ENCODE measurements at regions not wholly inside any gene's neighbourhood (a gene's known extent, or its start where the extent isn't known, plus 50 kb on each side); places are given as distances from the start of the nearest gene placed in this dataset.
"Not testable (repeated sequence)": the region's sequence is repeated elsewhere in the genome, so short reads cannot be mapped to it uniquely, and the experiment has no call there.

DNA sequence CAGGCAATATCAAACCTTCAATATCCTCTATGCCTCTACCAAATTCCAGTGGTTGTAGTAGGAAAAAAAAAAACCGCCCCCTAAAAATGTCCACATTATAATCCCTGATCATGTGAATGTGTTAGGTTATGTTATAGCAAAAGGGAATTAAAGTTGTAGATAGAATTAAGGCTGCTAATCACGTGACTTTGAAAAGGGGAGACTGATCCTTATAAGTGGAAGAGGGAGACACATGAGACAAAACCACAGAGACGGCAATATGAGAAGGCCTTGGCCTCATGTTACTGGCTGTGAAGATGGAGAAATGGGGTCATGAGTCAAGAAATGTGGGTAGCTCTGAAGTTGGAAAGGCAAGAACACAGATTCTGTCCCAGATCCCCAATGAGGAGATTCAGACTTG is 1711.3 kb downstream of the KHDRBS2 start:
- not testable (repeated sequence) for TF ChIP-seq GABPA (IDR thresholded peaks at IDR 0.05; ENCODE audit: borderline replicate concordance, insufficient read depth, low read length); POLR2A (IDR thresholded peaks at IDR 0.05; ENCODE audit: control extremely low read depth in 1 of 2, low read depth in 2 of 2, low read length in 2 of 2); BACH1 (IDR thresholded peaks at IDR 0.05; ENCODE audit: low read length); RFX5 (IDR thresholded peaks at IDR 0.05; ENCODE audit: borderline replicate concordance, low read depth, low read length); TCF12 (IDR thresholded peaks at IDR 0.05; ENCODE audit: low read depth, low read length); JUND (IDR thresholded peaks at IDR 0.05; ENCODE audit: low read length)
- TF ChIP-seq, protein P1, sequence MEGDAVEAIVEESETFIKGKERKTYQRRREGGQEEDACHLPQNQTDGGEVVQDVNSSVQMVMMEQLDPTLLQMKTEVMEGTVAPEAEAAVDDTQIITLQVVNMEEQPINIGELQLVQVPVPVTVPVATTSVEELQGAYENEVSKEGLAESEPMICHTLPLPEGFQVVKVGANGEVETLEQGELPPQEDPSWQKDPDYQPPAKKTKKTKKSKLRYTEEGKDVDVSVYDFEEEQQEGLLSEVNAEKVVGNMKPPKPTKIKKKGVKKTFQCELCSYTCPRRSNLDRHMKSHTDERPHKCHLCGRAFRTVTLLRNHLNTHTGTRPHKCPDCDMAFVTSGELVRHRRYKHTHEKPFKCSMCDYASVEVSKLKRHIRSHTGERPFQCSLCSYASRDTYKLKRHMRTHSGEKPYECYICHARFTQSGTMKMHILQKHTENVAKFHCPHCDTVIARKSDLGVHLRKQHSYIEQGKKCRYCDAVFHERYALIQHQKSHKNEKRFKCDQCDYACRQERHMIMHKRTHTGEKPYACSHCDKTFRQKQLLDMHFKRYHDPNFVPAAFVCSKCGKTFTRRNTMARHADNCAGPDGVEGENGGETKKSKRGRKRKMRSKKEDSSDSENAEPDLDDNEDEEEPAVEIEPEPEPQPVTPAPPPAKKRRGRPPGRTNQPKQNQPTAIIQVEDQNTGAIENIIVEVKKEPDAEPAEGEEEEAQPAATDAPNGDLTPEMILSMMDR (IDR thresholded peaks at IDR 0.05; ENCODE audit: control extremely low read depth in 1 of 3, insufficient read depth in 1 of 3, low read depth in 1 of 3, low read length in 3 of 3) = not testable (repeated sequence)

Data from H1 (cell line).